GM12892 (cell line): ENCODE measurements at regions not wholly inside any gene's neighbourhood (a gene's known extent, or its start where the extent isn't known, plus 50 kb on each side); places are given as distances from the start of the nearest gene placed in this dataset.

ENCODE experiments used
- POLR2A ChIP-seq: IDR thresholded peaks from 2 replicates; pipeline ENCODE4 v1.6.1; 2011; ENCODE audit warnings: low read depth, low read length, control low read depth
- POLR2AphosphoS5 ChIP-seq: IDR thresholded peaks from 2 replicates; pipeline ENCODE4 v1.6.1; 2011; ENCODE audit warnings: low read depth, low read length, control low read depth
- TAF1 ChIP-seq: IDR thresholded peaks from 2 replicates; pipeline ENCODE4 v1.6.1; 2011; ENCODE audit warnings: low read depth, mild to moderate bottlenecking, control low read depth, low read length, borderline replicate concordance

- TF ChIP-seq POLR2AphosphoS5 (no peak), POLR2A (no peak), TAF1 (no peak)
Observed at GRCh38 chr14:42555365-42555764, 948.7 kb downstream of the LRFN5 start.
